ENCODE measurements at regions not wholly inside any gene's neighbourhood (a gene's known extent, or its start where the extent isn't known, plus 50 kb on each side); places are given as distances from the start of the nearest gene placed in this dataset.

GRCh38 chr4:24244663-24245490 lies 339.5 kb downstream of the DHX15 start:
- TF ChIP-seq CTCF (IDR thresholded peaks at IDR 0.05) (no peak), POLR2A (IDR thresholded peaks at IDR 0.05) (no peak)
